Adrenal gland (tissue), 9 donors: ENCODE measurements at regions not wholly inside any gene's neighbourhood (a gene's known extent, or its start where the extent isn't known, plus 50 kb on each side); places are given as distances from the start of the nearest gene placed in this dataset.

Source experiments
- DNase-seq, 7 donors: peaks; one replicate each; pipeline ENCODE4 v3.0.0-alpha.2; 2019 to 2020
- H3K27ac ChIP-seq, 5 donors: fragments of 200-600 bp; sonication (generic) in 4 of 5; 1 replicate in 3 of 5; 2 replicates in 2 of 5; pipeline versions ENCODE4 v1.5.1 to v1.8.0; 2016 to 2020; ENCODE audit warnings: mild to moderate bottlenecking in 1 of 5
- H3K27me3 ChIP-seq: fragments of 200-600 bp; 2 replicates; pipeline ENCODE4 v1.8.0; 2021
- H3K36me3 ChIP-seq, 2 donors: fragments of 200-600 bp; replicated peaks in 1 of 2; 1 replicate in 1 of 2; 2 replicates in 1 of 2; pipeline versions ENCODE4 v1.5.1 to v1.8.0; 2018 to 2022
- H3K4me1 ChIP-seq, 2 donors: fragments of 200-600 bp; replicated peaks in 1 of 2; 1 replicate in 1 of 2; 2 replicates in 1 of 2; pipeline versions ENCODE4 v1.5.1 to v1.8.0; 2018 to 2021
- H3K4me3 ChIP-seq, 4 donors: fragments of 200-600 bp; sonication (generic) in 3 of 4; one replicate each; pipeline ENCODE4 v1.5.1; 2016 to 2018
- H3K9me3 ChIP-seq, 3 donors: fragments of 200-600 bp; sonication (generic) in 1 of 3; replicated peaks in 1 of 3; 1 replicate in 2 of 3; 2 replicates in 1 of 3; pipeline versions ENCODE4 v1.5.1 to v1.8.0; 2016 to 2021
- CTCF ChIP-seq, 6 experiments: fragments of 450-650 bp in 4 of 6; fragments of 200-600 bp in 2 of 6; sonication (generic) in 1 of 6; IDR thresholded peaks; 1 replicate in 5 of 6; 2 replicates in 1 of 6; pipeline versions ENCODE4 v1.5.1 to v1.8.0; 2016 to 2021; ENCODE audit warnings: antibody characterized with exemption in 6 of 6, mild to moderate bottlenecking in 2 of 6, moderate library complexity in 1 of 6
- POLR2A ChIP-seq, 2 donors: fragments of 450-650 bp; IDR thresholded peaks; one replicate each; pipeline ENCODE4 v1.6.1; 2017; ENCODE audit warnings: antibody characterized with exemption in 2 of 2, mild to moderate bottlenecking in 2 of 2, moderate library complexity in 1 of 2
- whole genome bisulfite sequencing, 4 donors: extraction: QIAGEN DNeasy Blood & Tissue Kit in 2 of 4; methylation state at CpG; one replicate each; pipeline versions ENCODE4 v1.1.5 to v1.1.7; 2013 to 2017; 5-methylcytosine and 5-hydroxymethylcytosine counted together
- intact Hi-C, 2 donors: fragments of 100-400 bp; cut with DNase I; formaldehyde crosslinking; loops; one replicate each; pipeline versions ENCODE4 v1.14.1 to v1.15.0; 2022 to 2023
- donor health status: healthy with polysubstance abuse.
- donor health status: Bipolar disorder and iron deficiency.
- donor health status: DM: yes; HTN: yes; CAD: no.
- donor health status: DM: no; HTN: no; CAD: no.
- donor health status: DM: no; HTN: no; CAD: no.

GRCh38 chr9:17083258-17083657 lies 51.6 kb upstream of the CNTLN start:
- H3K4me3 ChIP-seq, result no peak overlapping the region
- intact Hi-C loops, result no loop called here
- no peaks in the 10 kb centered on the region for H3K27me3 ChIP-seq
- DNase-seq, result no peak
- no peak overlapping the region for H3K27ac ChIP-seq
- 81 to 90% (median 86%) methylated on average over 7 of the region's 7 CpGs for WGBS, 4 donors
- no peak for TF ChIP-seq POLR2A (IDR thresholded peaks at IDR 0.05)
- H3K36me3 ChIP-seq, result no peaks in the 10 kb centered on the region
- H3K4me1 ChIP-seq, result no peaks in the 10 kb centered on the region
- H3K9me3 ChIP-seq, result no peaks in the 10 kb centered on the region

GRCh38 chr9:17082343-17083064 lies 52.3 kb upstream of the CNTLN start:
- no peak overlapping the region for H3K4me3 ChIP-seq
- H3K27me3 ChIP-seq, result no peaks in the 10 kb centered on the region
- WGBS, 4 donors, result 58 to 62% (median 60%) methylated on average over 3 to 5 of the region's 5 CpGs
- intact Hi-C loops, result no loop called here
- H3K27ac ChIP-seq, result no peak overlapping the region
- no peaks in the 10 kb centered on the region for H3K4me1 ChIP-seq
- no peaks in the 10 kb centered on the region for H3K36me3 ChIP-seq
- no peak for TF ChIP-seq CTCF (IDR thresholded peaks at IDR 0.05)
- TF ChIP-seq POLR2A (IDR thresholded peaks at IDR 0.05), result no peak
- DNase-seq, result peak in 1 of 7 donors; percentile 17
- no peaks in the 10 kb centered on the region for H3K9me3 ChIP-seq

- intact Hi-C loops, result no loop called here
- TF ChIP-seq CTCF (IDR thresholded peaks at IDR 0.05), result no peak
- TF ChIP-seq POLR2A (IDR thresholded peaks at IDR 0.05), result no peak
- DNase-seq, result no peak
- no peaks in the 10 kb centered on the region for H3K9me3 ChIP-seq
- H3K27me3 ChIP-seq, result no peaks in the 10 kb centered on the region
- H3K4me1 ChIP-seq, result no peaks in the 10 kb centered on the region
- H3K27ac ChIP-seq, result no peak overlapping the region
- no peak overlapping the region for H3K4me3 ChIP-seq
- no peaks in the 10 kb centered on the region for H3K36me3 ChIP-seq
- WGBS, 4 donors, result 80 to 93% (median 87%) methylated on average over 2 of the region's 2 CpGs
Measured at GRCh38 chr9:17081814-17082213, 53.0 kb upstream of the CNTLN start.

GRCh38 chr9:17081351-17081750 lies 53.5 kb upstream of the CNTLN start:
- no peak overlapping the region for H3K27ac ChIP-seq
- no peak for TF ChIP-seq POLR2A (IDR thresholded peaks at IDR 0.05)
- TF ChIP-seq CTCF (IDR thresholded peaks at IDR 0.05), result no peak
- 84 to 93% (median 88%) methylated on average over 8 of the region's 8 CpGs for WGBS, 4 donors
- H3K9me3 ChIP-seq, result no peaks in the 10 kb centered on the region
- H3K36me3 ChIP-seq, result no peaks in the 10 kb centered on the region
- H3K4me3 ChIP-seq, result no peak overlapping the region
- H3K27me3 ChIP-seq, result no peaks in the 10 kb centered on the region
- H3K4me1 ChIP-seq, result no peaks in the 10 kb centered on the region
- intact Hi-C loops, result no loop called here
- no peak for DNase-seq
